ENCODE measurements at regions not wholly inside any gene's neighbourhood (a gene's known extent, or its start where the extent isn't known, plus 50 kb on each side); places are given as distances from the start of the nearest gene placed in this dataset.

DNA sequence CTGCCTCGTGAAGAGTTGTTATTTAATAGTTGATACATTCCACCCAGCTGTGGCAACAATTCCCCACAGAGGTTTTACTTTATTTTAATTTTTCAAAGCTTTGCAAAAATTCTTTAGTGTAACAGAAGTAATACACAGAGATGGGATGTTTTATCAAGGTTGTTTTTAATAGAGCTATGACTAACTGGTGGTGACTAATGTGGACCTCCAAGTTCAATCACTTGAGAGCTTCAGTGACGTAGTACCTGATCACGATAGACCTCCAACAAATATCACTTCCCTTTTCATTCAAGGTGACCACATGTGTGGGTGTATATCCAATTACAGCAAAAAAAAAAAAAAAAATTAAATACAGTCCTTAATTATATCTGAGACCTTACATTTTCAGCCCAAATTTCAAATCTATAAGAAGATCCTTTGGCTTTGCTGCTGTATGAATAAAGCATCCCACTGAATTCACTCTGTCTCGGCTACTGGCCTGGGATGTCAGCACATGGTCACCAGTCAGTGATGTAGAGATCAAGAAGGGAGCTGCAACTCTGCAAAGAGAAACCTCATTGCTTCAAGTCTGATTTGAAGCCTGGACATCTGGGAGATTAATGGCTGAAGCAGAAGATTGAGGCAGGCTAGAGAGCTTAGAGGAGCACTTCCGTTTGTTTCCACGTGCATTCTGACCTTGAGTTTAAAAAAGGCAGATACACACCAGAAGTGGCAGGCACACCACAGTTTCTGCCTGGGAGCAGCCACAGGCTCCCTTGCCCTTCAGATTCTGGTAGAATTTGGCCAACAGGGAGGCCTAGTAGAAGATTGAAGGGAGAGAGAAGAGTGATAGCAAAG is 345.9 kb upstream of the NOCT start:
- TF ChIP-seq GATA3 (IDR thresholded peaks at IDR 0.05; ENCODE audit: low read depth, low read length) (no peak), GATA2 (IDR thresholded peaks at IDR 0.05; ENCODE audit: low read depth, low read length) (no peak)

DNA sequence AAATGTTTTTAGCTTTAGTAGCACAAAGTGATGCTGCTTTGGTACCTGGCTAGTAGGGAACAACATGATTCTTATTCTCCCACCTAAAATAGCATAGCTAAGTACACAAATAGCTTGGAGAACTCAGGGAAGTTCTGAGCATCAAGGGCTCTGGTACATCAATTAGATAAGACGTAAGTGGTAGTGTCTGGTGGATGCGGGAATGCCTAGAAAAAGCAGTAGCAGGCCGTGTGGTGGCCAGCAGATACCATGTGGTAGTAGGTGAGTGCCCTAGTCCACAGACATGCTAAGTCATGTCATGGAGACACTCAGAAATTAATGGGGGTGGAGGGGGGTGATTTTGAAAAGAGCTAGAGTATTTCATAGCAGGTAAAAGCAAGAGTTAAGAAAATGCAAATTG is 347.3 kb upstream of the NOCT start:
- TF ChIP-seq GATA3 (IDR thresholded peaks at IDR 0.05; ENCODE audit: low read depth, low read length) (no peak), GATA2 (IDR thresholded peaks at IDR 0.05; ENCODE audit: low read depth, low read length) (no peak)

DNA sequence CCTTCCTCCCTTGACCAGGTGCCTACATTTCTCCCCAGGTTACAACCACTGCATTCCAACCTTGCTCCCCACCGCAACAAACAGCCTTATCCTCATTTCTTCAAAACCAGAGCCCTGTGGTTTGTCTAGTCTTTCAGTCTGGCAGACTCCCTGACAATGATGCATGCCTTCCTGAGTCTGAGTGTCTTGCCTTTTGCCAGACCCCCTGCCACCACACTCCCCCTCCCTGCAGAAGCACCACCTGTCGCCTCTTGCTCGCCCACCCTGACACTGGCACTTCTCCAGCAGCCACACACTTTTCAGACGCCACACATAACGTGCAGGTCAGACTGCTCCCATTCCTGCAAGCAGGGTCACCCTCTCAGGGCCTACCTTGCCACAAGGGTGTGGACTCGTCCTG is 349.2 kb upstream of the NOCT start:
- TF ChIP-seq GATA3 (IDR thresholded peaks at IDR 0.05; ENCODE audit: low read depth, low read length) = no peak
- TF ChIP-seq GATA2 (IDR thresholded peaks at IDR 0.05; ENCODE audit: low read depth, low read length) = no peak

DNA sequence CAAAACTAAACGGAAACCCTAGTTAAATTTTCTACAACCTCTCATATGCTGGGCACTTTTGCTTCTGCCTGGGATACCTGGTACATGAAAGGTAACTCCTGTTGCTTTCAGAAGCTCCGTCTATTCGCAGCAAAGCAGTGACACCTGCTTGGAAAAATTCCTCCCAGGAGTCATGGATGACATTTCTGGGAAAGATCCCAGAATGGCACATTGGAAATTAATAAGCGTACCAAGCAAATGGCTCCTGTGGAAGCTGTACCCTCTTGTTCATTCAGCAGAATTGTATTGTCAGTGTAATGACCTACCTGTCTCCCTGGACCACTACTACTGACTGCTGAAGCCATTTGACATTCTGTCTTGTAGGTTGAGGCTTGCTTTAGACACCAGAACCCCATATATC is 349.7 kb upstream of the NOCT start:
- no peak for TF ChIP-seq GATA2 (IDR thresholded peaks at IDR 0.05; ENCODE audit: low read depth, low read length)
- TF ChIP-seq GATA3 (IDR thresholded peaks at IDR 0.05; ENCODE audit: low read depth, low read length) = no peak

DNA sequence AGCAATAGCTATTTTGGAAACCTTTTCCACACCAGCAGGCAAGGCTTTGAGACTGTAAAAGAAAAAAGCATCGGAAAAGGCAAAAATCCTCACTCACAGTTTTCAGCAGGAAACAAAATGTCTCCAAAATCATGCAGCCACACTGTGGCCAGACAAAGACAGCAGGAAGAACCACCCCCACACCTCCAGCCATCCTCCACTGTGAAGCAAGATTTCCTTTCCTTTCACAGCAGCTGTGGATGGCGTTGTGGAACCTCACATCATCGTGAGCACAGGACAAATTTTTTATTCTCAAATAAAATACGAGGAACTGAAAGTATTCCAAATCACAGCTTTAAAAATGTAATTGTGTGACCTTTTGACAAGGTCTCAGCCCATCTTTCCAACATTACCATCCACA is 351.7 kb upstream of the NOCT start:
- no peak for TF ChIP-seq GATA2 (IDR thresholded peaks at IDR 0.05; ENCODE audit: low read depth, low read length)

DNA sequence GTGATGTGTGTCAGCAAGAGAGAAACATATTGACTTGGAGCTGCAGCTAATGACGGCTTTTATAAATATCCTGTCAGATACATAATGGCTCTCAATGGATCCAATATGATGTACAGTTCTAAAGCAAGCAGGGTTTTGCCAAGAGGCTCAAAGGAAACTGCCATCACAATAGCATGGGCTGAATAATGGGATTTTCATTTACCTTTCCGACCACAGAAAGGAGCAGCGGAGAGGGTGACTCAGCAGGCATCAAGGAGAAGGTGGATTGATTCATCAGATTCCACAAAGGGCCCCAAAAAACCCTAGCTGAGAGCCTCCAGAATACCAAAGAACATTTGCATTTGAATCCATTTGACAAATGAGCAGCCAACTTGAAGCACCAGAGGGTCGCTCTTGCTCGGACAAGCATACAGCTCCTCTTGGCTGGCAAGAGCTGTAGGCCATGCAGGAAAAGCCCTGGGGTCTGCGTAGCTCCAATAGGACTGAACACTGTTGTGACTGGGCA is 355.7 kb upstream of the NOCT start:
- no peak for TF ChIP-seq GATA2 (IDR thresholded peaks at IDR 0.05; ENCODE audit: low read depth, low read length)
- TF ChIP-seq GATA3 (IDR thresholded peaks at IDR 0.05; ENCODE audit: low read depth, low read length) = no peak

DNA sequence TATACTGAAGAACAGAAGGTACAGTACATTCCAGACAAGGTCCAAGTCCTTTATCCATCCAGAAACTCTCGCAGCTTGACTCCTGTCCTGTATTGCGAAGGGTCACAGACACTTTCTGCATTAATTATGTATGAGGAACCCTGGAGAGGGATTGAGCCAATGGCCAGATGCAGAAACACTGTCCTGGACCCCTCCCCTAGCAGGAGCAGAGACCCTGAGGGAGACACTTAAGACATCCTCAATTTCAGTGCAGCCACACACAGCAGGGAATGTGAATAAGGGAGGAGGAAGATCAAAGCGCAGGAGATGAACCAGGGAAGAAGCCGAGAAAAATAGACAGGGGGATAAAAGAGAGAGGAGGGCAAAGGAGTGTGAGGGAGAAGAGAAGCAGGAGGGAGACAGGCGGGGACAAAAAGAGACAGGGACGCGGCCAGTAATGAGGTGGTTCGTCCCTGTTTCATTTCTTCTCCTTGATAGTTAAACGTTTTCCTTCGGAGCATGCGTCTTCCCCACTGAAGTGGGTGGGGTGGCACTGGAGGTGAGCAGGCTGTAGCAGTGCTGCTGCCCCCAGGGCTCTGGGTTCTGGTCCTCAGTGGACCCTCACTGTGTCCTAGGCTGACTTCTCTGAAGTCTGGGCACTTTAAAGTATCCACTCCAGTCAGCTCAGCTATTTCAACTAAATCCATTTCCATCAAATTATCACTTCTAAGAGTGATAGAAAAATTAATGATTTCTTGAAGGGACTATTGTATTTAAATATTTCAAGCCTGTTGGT is 356.4 kb upstream of the NOCT start:
- no peak for TF ChIP-seq GATA3 (IDR thresholded peaks at IDR 0.05; ENCODE audit: low read depth, low read length)
- TF ChIP-seq GATA2 (IDR thresholded peaks at IDR 0.05; ENCODE audit: low read depth, low read length) = no peak

DNA sequence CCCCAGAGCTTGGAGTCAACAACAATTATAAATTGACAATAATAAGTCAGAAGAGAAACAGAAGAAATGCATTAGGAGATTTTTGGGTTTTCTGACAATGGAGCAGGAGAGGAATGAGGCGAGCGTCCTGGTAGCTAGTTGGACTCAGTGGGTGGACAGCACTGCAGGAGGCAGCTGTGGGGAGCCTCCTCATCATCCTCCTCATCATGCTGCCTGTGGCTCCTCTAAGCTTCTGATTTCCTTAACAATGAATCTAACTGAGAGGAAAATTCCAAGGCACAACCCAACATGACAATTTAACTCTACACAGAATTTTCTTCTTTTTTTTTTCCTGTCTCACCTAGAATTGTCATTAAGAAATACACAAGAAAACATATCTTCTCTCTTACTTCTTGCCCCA is 357.1 kb upstream of the NOCT start:
- TF ChIP-seq GATA3 (IDR thresholded peaks at IDR 0.05; ENCODE audit: low read depth, low read length) = no peak

DNA sequence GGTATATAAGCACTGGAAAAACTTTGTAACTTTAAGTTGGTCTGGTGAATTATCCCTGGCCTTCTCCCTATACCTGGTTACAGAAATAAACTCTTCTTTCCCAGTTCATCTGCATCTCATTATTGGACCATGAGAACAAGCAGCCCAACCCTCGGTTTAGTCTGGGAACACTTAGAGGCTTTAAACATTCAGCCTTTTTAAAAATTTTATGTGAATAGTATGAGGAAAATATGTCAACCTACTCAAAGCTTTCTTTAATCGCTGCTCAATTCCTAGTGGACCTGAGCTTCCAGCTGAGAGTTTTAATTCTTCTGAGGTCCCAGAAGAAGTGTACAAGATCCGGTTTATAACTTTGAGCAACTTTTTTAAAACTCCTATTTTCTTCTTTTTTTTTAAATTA is 358.6 kb upstream of the NOCT start:
- TF ChIP-seq GATA2 (IDR thresholded peaks at IDR 0.05; ENCODE audit: low read depth, low read length) (no peak), GATA3 (IDR thresholded peaks at IDR 0.05; ENCODE audit: low read depth, low read length) (no peak)

DNA sequence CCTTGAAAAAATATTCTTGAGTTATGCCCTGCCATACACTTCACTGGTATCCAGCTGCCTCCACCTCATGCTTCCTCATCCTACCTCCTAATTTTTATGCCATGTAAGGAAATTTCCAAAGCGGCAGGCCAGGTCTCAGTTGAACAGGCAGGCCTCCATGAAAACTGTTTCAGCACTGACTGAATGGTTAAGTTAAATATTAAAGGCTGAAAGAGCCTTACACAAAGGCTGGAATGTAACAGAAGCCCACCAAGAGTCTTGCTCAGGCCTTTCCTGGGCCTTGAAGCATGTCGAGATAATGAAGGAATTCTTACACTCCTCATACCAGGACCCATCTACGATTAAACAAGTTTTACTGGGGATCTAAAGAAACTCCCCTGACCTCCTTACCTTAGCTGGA is 359.6 kb upstream of the NOCT start:
- TF ChIP-seq GATA2 (IDR thresholded peaks at IDR 0.05; ENCODE audit: low read depth, low read length) = no peak

DNA sequence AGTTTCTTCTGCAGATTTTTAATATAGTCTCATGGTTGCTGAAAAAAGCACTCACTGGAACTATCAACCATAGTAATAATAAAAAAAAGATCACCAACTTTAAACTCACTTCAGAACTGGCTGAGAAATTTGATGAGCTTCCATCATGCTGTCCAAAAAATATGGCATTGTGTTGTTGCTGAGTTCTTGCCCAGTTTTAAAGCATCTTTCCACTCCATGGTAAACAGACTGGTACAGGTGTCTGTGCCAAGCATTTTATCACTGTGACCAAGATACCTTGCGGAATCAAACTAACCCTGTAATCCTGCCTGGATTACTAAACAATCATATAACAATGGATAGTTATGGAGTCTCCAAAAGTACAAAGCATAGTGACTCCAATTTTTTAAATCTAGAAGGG is 360.3 kb upstream of the NOCT start:
- TF ChIP-seq GATA2 (IDR thresholded peaks at IDR 0.05; ENCODE audit: low read depth, low read length) (no peak), GATA3 (IDR thresholded peaks at IDR 0.05; ENCODE audit: low read depth, low read length) (no peak)

DNA sequence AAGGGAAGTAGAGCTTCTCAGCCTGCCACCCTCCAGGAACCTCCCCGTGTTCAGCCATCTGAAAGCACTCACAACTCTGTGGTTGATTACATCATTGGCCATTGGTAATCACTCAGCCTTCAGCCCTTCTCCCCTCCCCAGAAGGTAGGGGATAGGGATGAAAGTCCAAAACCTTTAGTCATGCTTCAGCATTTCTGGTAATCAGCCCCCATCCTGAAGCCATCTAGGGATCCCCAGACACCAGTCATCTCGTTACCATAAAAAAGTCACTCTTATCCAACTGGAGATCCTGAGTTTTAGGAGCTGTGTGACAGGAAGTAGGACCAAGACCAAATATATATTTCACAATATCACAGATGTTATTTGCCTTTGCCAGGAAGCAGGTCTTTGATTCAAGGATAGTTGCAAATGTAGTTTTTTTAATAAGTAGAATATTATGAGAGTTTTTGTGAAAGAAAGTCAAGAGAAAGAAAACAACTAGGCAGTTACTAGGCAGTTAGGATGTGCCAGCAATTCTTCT is 364.6 kb upstream of the NOCT start:
- TF ChIP-seq GATA2 (IDR thresholded peaks at IDR 0.05; ENCODE audit: low read depth, low read length) (no peak), GATA3 (IDR thresholded peaks at IDR 0.05; ENCODE audit: low read depth, low read length) (no peak)

DNA sequence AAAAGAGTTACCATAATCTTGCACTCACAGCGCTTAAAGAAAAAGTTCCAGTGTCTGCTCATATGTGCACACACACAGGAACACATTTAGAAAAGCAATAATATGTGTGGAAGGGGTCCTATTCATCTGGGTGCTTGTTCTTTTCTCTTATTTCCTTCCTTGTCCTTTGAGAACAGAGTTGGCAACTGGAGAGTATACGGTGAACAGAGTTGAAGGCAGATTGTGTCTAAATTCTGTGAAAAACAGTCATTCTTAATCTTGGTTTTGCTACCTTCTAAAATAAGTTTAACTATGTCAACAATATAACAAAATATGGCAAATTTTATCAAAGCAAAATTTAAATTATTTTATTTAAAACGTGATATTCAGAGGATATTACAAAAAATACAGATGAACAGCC is 365.1 kb upstream of the NOCT start:
- TF ChIP-seq GATA3 (IDR thresholded peaks at IDR 0.05; ENCODE audit: low read depth, low read length) (no peak), GATA2 (IDR thresholded peaks at IDR 0.05; ENCODE audit: low read depth, low read length) (no peak)

DNA sequence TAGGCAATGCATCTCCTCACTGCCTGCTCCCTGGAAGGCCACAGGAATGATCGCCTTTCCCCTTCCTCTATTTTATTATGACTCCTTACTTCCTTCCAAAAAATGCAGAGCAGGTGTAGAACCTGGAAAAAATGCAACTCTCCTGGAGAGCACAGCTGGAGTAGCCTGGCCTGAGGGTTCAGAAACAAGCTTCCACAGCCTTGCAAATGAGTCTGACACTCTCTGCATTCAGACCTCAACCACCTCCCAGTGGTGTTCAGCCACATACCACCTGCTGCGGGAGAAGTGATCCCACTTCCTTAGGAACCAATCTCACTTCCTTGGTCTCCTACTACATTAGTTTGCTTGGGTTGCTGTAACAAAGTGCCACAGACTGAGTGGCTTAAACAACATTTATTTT is 368.1 kb upstream of the NOCT start:
- TF ChIP-seq GATA2 (IDR thresholded peaks at IDR 0.05; ENCODE audit: low read depth, low read length) (no peak), GATA3 (IDR thresholded peaks at IDR 0.05; ENCODE audit: low read depth, low read length) (no peak)

DNA sequence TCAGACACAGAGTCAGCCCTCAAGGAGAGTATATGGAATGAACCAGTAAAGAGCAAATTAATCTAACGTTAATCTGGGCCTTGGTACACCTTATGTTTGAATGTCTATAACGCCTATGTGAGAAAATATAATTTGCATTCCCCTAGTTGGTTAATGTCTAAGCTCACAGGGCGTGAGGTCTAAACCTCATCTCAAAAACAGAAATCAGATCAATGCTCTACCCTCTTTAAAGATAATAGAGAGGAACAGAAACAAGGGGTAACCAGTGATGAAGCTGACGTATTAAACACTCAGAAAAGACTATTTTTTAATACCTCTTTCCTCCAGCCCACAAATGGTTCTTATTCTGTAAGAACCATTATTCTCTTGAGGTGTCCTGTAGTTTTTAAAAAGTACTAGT is 369.2 kb upstream of the NOCT start:
- no peak for TF ChIP-seq GATA2 (IDR thresholded peaks at IDR 0.05; ENCODE audit: low read depth, low read length)
- TF ChIP-seq GATA3 (IDR thresholded peaks at IDR 0.05; ENCODE audit: low read depth, low read length) = no peak

All from SH-SY5Y (cell line).